ENCODE measurements at regions not wholly inside any gene's neighbourhood (a gene's known extent, or its start where the extent isn't known, plus 50 kb on each side); places are given as distances from the start of the nearest gene placed in this dataset.

DNA sequence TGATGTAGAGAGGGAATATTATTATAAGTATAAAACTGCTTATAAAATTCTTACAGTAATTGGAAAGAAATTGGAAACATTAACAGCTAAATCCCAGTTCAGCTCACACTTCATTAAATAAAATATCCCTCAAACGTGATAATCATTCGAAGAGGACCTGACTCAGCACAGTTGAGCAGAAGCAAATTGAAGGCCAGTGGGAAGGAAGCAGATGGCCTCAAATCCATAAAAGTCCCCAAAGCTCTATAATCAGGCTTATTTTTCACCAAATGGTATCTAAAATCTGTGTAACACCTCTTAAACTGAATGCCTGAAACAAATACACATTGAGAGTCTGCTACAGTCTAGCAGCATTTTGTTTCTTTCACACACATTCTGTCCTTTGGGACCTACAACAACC is 106.8 kb downstream of the TENT5C start:
- no peak for TF ChIP-seq RAD21 (IDR thresholded peaks at IDR 0.05 in 1 of 2, conservative IDR thresholded peaks at IDR 0.05 in 1 of 2; ENCODE audit: low read depth in 2 of 2, low read length in 2 of 2)
- no peak for TF ChIP-seq POLR2A (IDR thresholded peaks at IDR 0.05; ENCODE audit: control extremely low read depth in 1 of 2, low read depth in 2 of 2, low read length in 2 of 2)

All from H1 (cell line).